GM18858 (cell line): ENCODE measurements at regions not wholly inside any gene's neighbourhood (a gene's known extent, or its start where the extent isn't known, plus 50 kb on each side); places are given as distances from the start of the nearest gene placed in this dataset.

ENCODE experiments used
- ATAC-seq: cut with Tn5 transposase; IDR thresholded peaks from one replicate; pipeline ENCODE4 v1.9.1; 2021; ENCODE audit not compliant: unreplicated experiment

DNA sequence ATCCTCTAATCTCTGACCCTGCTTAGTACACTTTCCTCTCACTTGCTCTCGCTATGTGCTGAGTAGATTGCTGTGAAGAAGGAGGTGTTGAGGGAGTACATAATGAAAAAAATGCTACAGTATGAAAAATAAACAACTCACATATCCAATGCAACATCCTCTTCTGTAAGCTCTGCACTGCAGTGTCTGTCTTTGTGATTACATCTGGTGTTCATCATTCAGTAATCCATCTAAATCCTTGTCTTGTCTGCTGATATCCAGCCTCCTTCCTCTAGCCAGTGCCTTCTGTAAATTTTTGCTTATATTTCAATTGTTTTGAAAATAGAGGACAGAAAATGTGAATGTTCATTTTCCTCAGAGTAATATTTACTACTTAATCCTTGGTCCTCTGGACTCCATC is 57.4 kb upstream of the CDH12 start:
- ATAC-seq: no peak

DNA sequence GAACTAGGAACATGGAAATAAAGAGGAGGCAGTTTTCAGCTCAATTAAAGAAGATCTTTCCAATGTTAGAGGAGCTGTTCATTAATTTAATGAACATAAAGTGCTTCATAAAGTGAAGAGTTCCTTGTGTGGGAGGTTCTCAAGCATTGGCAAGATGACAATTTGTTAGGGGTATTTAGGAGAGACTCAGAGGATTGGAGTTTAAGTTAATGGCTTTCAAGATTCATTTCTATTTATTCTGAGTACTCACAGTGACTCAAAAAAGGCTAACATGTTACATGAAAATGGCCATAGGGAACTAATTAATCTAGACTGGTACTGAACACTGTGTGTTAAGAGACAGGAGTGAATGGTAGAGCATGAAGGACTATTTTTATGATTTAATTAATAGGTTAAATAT is 55.4 kb upstream of the CDH12 start:
- ATAC-seq: no peak

DNA sequence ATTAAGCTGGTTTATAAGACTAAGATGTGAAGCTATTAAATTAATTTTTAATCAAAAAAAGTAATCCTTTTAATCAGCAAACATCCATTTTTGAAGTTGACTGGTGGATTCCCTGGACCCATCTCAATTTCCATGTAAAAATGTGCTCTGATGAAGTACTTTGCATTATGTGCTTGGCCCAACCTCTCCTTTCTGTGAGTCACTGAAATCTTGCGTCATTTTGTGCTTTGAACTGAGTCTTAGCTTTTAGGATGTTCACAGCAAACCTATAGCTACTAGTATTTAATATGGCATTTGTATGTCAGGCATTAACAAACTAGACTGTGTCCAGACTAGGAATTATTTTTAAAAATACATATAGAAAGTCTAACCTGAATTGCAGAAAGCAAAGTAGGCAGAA is 55.0 kb upstream of the CDH12 start:
- ATAC-seq: no peak
